ENCODE measurements at regions not wholly inside any gene's neighbourhood (a gene's known extent, or its start where the extent isn't known, plus 50 kb on each side); places are given as distances from the start of the nearest gene placed in this dataset.

GRCh38 chr2:71910277-71910676 is 237.4 kb downstream of the CYP26B1 start:
- no peaks in the 10 kb centered on the region for H3K27me3 ChIP-seq (ENCODE audit: insufficient read depth, low read length)
- no peak overlapping the region for H2AK5ac ChIP-seq (ENCODE audit: low read length)
- DNase-seq, result no peak
- no CpG with 5 or more reads among the region's 1 CpG for WGBS (ENCODE audit: extremely low coverage, insufficient coverage, insufficient read length)
- H2BK12ac ChIP-seq (ENCODE audit: low read length), result no peak overlapping the region
- no peak overlapping the region for H3K4me3 ChIP-seq (ENCODE audit: low read depth, low read length)
- H3K27ac ChIP-seq (ENCODE audit: low read depth, low read length), result no peak overlapping the region
- H2BK120ac ChIP-seq (ENCODE audit: insufficient read depth, low read length, poor library complexity), result no peak overlapping the region
- no peaks in the 10 kb centered on the region for H3K79me2 ChIP-seq (ENCODE audit: control insufficient read depth, insufficient read depth, low read length, poor library complexity)
- no peak overlapping the region for H3K18ac ChIP-seq (ENCODE audit: low read length)
- H3K4ac ChIP-seq (ENCODE audit: low read depth, low read length), result no peak overlapping the region
- no peaks in the 10 kb centered on the region for H3K79me1 ChIP-seq (ENCODE audit: low read length)
- H3K9me3 ChIP-seq (ENCODE audit: insufficient read depth, low read depth, low read length), result no peaks in the 10 kb centered on the region
- H4K12ac ChIP-seq (ENCODE audit: low read depth, low read length), result no peak overlapping the region
- H3K9ac ChIP-seq (ENCODE audit: low read length), result no peak overlapping the region
- H3K23ac ChIP-seq (ENCODE audit: low read length), result no peak overlapping the region
- no peak overlapping the region for H4K91ac ChIP-seq (ENCODE audit: low read depth, low read length)
- H2AFZ ChIP-seq (ENCODE audit: insufficient read depth, low read length, poor library complexity), result no peak overlapping the region
- H3K4me2 ChIP-seq (ENCODE audit: low read length), result no peak overlapping the region
- H4K8ac ChIP-seq (ENCODE audit: low read depth, low read length), result no peak overlapping the region
- H3K14ac ChIP-seq (ENCODE audit: low read length), result no peak overlapping the region
- no peak overlapping the region for H2BK5ac ChIP-seq (ENCODE audit: low read depth, low read length, poor library complexity)
- H3K4me1 ChIP-seq (ENCODE audit: control insufficient read depth in 1 of 2, insufficient read depth in 2 of 2, low read length in 2 of 2), result no peaks in the 10 kb centered on the region
- H3K36me3 ChIP-seq (ENCODE audit: control insufficient read depth in 1 of 2, insufficient read depth in 2 of 2, low read length in 2 of 2), result no peaks in the 10 kb centered on the region

DNA sequence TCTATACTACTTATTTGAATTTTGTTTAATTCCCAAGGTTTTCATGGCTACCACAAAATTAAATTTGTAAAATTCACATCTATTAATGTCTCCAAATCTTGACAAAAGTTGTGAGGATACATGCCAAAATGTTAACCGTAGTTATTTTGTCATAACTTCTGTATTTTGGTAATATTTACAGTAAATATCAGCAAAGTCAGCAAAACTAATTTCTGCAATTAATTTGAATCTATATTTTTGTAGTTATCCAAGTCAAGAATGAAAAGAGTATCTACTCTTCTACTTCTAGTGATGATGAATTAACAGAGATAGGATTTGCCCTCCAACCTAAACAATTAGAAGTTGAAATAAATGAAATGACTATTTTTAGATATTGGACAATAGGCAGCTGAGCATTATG is 238.9 kb downstream of the CYP26B1 start:
- no CpG with 5 or more reads among the region's 1 CpG for WGBS (ENCODE audit: extremely low coverage, insufficient coverage, insufficient read length)
- no peaks in the 10 kb centered on the region for H3K79me2 ChIP-seq (ENCODE audit: control insufficient read depth, insufficient read depth, low read length, poor library complexity)
- no peak overlapping the region for H2BK12ac ChIP-seq (ENCODE audit: low read length)
- H3K4me1 ChIP-seq (ENCODE audit: control insufficient read depth in 1 of 2, insufficient read depth in 2 of 2, low read length in 2 of 2), result no peaks in the 10 kb centered on the region
- no peaks in the 10 kb centered on the region for H3K9me3 ChIP-seq (ENCODE audit: insufficient read depth, low read depth, low read length)
- no peak overlapping the region for H3K4ac ChIP-seq (ENCODE audit: low read depth, low read length)
- no peak overlapping the region for H3K27ac ChIP-seq (ENCODE audit: low read depth, low read length)
- H4K8ac ChIP-seq (ENCODE audit: low read depth, low read length), result no peak overlapping the region
- no peaks in the 10 kb centered on the region for H3K27me3 ChIP-seq (ENCODE audit: insufficient read depth, low read length)
- H3K9ac ChIP-seq (ENCODE audit: low read length), result no peak overlapping the region
- H2BK120ac ChIP-seq (ENCODE audit: insufficient read depth, low read length, poor library complexity), result no peak overlapping the region
- no peaks in the 10 kb centered on the region for H3K36me3 ChIP-seq (ENCODE audit: control insufficient read depth in 1 of 2, insufficient read depth in 2 of 2, low read length in 2 of 2)
- H3K14ac ChIP-seq (ENCODE audit: low read length), result no peak overlapping the region
- no peak overlapping the region for H2AFZ ChIP-seq (ENCODE audit: insufficient read depth, low read length, poor library complexity)
- no peak for DNase-seq
- H4K12ac ChIP-seq (ENCODE audit: low read depth, low read length), result no peak overlapping the region
- no peak overlapping the region for H4K91ac ChIP-seq (ENCODE audit: low read depth, low read length)
- H2AK5ac ChIP-seq (ENCODE audit: low read length), result no peak overlapping the region
- no peak overlapping the region for H2BK5ac ChIP-seq (ENCODE audit: low read depth, low read length, poor library complexity)
- no peak overlapping the region for H3K4me2 ChIP-seq (ENCODE audit: low read length)
- H3K23ac ChIP-seq (ENCODE audit: low read length), result no peak overlapping the region
- H3K79me1 ChIP-seq (ENCODE audit: low read length), result no peaks in the 10 kb centered on the region
- no peak overlapping the region for H3K4me3 ChIP-seq (ENCODE audit: low read depth, low read length)
- no peak overlapping the region for H3K18ac ChIP-seq (ENCODE audit: low read length)

GRCh38 chr2:71907503-71907902 is 240.2 kb downstream of the CYP26B1 start:
- Histone ChIP-seq H2AK5ac (ENCODE audit: low read length) (no peak overlapping the region), H2BK12ac (ENCODE audit: low read length) (no peak overlapping the region), H2AFZ (ENCODE audit: insufficient read depth, low read length, poor library complexity) (no peak overlapping the region), H2BK5ac (ENCODE audit: low read depth, low read length, poor library complexity) (no peak overlapping the region), H4K8ac (ENCODE audit: low read depth, low read length) (no peak overlapping the region), H3K27me3 (ENCODE audit: insufficient read depth, low read length) (no peaks in the 10 kb centered on the region), H3K23ac (ENCODE audit: low read length) (no peak overlapping the region), H3K9me3 (ENCODE audit: insufficient read depth, low read depth, low read length) (no peaks in the 10 kb centered on the region), H3K4ac (ENCODE audit: low read depth, low read length) (no peak overlapping the region), H3K9ac (ENCODE audit: low read length) (no peak overlapping the region), H3K4me3 (ENCODE audit: low read depth, low read length) (no peak overlapping the region), H2BK120ac (ENCODE audit: insufficient read depth, low read length, poor library complexity) (no peak overlapping the region), H3K4me2 (ENCODE audit: low read length) (no peak overlapping the region), H4K12ac (ENCODE audit: low read depth, low read length) (no peak overlapping the region), H4K91ac (ENCODE audit: low read depth, low read length) (no peak overlapping the region), H3K27ac (ENCODE audit: low read depth, low read length) (no peak overlapping the region), H3K14ac (ENCODE audit: low read length) (no peak overlapping the region), H3K79me1 (ENCODE audit: low read length) (no peaks in the 10 kb centered on the region), H3K4me1 (ENCODE audit: control insufficient read depth in 1 of 2, insufficient read depth in 2 of 2, low read length in 2 of 2) (no peaks in the 10 kb centered on the region), H3K36me3 (ENCODE audit: control insufficient read depth in 1 of 2, insufficient read depth in 2 of 2, low read length in 2 of 2) (no peaks in the 10 kb centered on the region), H3K18ac (ENCODE audit: low read length) (no peak overlapping the region), H3K79me2 (ENCODE audit: control insufficient read depth, insufficient read depth, low read length, poor library complexity) (no peaks in the 10 kb centered on the region)
- DNase-seq, result no peak
- no CpG with 5 or more reads among the region's 3 CpGs for WGBS (ENCODE audit: extremely low coverage, insufficient coverage, insufficient read length)

DNA sequence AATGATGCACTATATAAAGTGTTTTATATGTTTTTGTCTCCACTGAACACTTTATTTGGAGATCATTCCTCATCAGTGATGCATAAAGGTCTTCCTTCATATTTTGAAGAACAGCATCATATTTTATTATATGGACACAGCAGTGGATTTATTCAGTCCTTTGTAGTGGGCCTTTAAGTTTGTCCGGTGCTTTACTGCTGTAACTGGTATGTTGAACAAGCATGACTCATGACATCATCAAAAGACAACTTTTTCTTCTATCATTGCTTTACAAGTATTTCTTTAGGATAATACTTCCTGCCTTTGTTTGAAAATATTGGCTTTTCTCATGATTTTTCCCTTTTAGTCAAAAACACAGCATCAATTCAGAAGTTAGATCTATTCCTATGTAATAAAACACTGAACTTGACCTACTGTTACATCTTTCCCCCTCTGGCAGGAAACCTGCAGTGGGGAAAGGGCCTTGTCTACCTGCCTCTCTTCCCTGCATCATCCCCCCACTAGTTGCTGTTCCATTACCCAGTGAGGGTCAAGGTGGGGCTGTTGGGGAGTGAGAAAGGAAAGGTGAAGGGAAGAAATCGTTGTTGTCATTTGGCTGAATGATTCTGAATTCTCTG is 241.2 kb downstream of the CYP26B1 start:
- Histone ChIP-seq H3K14ac (ENCODE audit: low read length) (no peak overlapping the region), H2BK5ac (ENCODE audit: low read depth, low read length, poor library complexity) (no peak overlapping the region), H4K8ac (ENCODE audit: low read depth, low read length) (no peak overlapping the region), H3K27ac (ENCODE audit: low read depth, low read length) (no peak overlapping the region), H3K36me3 (ENCODE audit: control insufficient read depth in 1 of 2, insufficient read depth in 2 of 2, low read length in 2 of 2) (no peaks in the 10 kb centered on the region), H4K91ac (ENCODE audit: low read depth, low read length) (no peak overlapping the region), H2BK12ac (ENCODE audit: low read length) (no peak overlapping the region), H2BK120ac (ENCODE audit: insufficient read depth, low read length, poor library complexity) (no peak overlapping the region), H3K4me1 (ENCODE audit: control insufficient read depth in 1 of 2, insufficient read depth in 2 of 2, low read length in 2 of 2) (no peaks in the 10 kb centered on the region), H3K27me3 (ENCODE audit: insufficient read depth, low read length) (peaks cover 2% of the 10 kb centered on the region), H3K4ac (ENCODE audit: low read depth, low read length) (no peak overlapping the region), H3K79me1 (ENCODE audit: low read length) (no peaks in the 10 kb centered on the region), H4K12ac (ENCODE audit: low read depth, low read length) (no peak overlapping the region), H3K18ac (ENCODE audit: low read length) (no peak overlapping the region), H3K9ac (ENCODE audit: low read length) (no peak overlapping the region), H3K9me3 (ENCODE audit: insufficient read depth, low read depth, low read length) (no peaks in the 10 kb centered on the region), H3K4me3 (ENCODE audit: low read depth, low read length) (no peak overlapping the region), H2AK5ac (ENCODE audit: low read length) (no peak overlapping the region), H3K79me2 (ENCODE audit: control insufficient read depth, insufficient read depth, low read length, poor library complexity) (no peaks in the 10 kb centered on the region), H3K23ac (ENCODE audit: low read length) (no peak overlapping the region), H3K4me2 (ENCODE audit: low read length) (no peak overlapping the region), H2AFZ (ENCODE audit: insufficient read depth, low read length, poor library complexity) (no peak overlapping the region)
- DNase-seq, result no peak
- no CpG with 5 or more reads among the region's 2 CpGs for WGBS (ENCODE audit: extremely low coverage, insufficient coverage, insufficient read length)
